Loucy (cell line): ENCODE measurements at regions not wholly inside any gene's neighbourhood (a gene's known extent, or its start where the extent isn't known, plus 50 kb on each side); places are given as distances from the start of the nearest gene placed in this dataset.

Experiments used
- H2AFZ ChIP-seq: fragments of 200-600 bp; sonication (generic); 2 replicates; pipeline ENCODE4 v1.6.0; 2016; ENCODE audit warnings: antibody characterized with exemption, mild to moderate bottlenecking, low read length, moderate library complexity
- H3F3A ChIP-seq: fragments of 200-600 bp; 2 replicates; pipeline ENCODE4 v1.6.0; 2016; ENCODE audit warnings: antibody characterized with exemption, low read depth, mild to moderate bottlenecking
- H3K27me3 ChIP-seq: fragments of 200-600 bp; sonication (generic); 2 replicates; pipeline ENCODE4 v1.6.1; 2014; ENCODE audit warnings: low read length, mild to moderate bottlenecking; ENCODE audit not compliant: insufficient read depth, poor library complexity, severe bottlenecking
- H3K36me3 ChIP-seq: fragments of 200-600 bp; sonication (generic); 2 replicates; pipeline ENCODE4 v1.6.1; 2016; ENCODE audit warnings: low read length; ENCODE audit not compliant: insufficient read depth
- H3K4me1 ChIP-seq: fragments of 200-600 bp; sonication (generic); 2 replicates; pipeline ENCODE4 v1.5.1; 2014; ENCODE audit warnings: low read length, mild to moderate bottlenecking; ENCODE audit not compliant: insufficient read depth, poor library complexity, severe bottlenecking
- H3K4me2 ChIP-seq: fragments of 200-600 bp; sonication (generic); 2 replicates; pipeline ENCODE4 v1.6.0; 2014; ENCODE audit warnings: antibody characterized with exemption, low read length, low read depth, mild to moderate bottlenecking; ENCODE audit not compliant: poor library complexity, severe bottlenecking
- H3K4me3 ChIP-seq: fragments of 200-600 bp; sonication (generic); 2 replicates; pipeline ENCODE4 v1.5.1; 2014; ENCODE audit warnings: low read length, mild to moderate bottlenecking, mixed read lengths; ENCODE audit not compliant: poor library complexity, severe bottlenecking
- H3K79me2 ChIP-seq: fragments of 200-600 bp; sonication (generic); 2 replicates; pipeline ENCODE4 v1.6.1; 2014; ENCODE audit warnings: low read length; ENCODE audit not compliant: insufficient read depth
- H3K9ac ChIP-seq: fragments of 200-600 bp; sonication (generic); 2 replicates; pipeline ENCODE4 v1.6.0; 2014; ENCODE audit warnings: mild to moderate bottlenecking, low read depth, low read length, moderate library complexity; ENCODE audit not compliant: poor library complexity, severe bottlenecking
- H3K9me2 ChIP-seq: fragments of 200-600 bp; sonication (generic); replicated peaks from 2 replicates; pipeline ENCODE4 v1.6.1; 2016; ENCODE audit warnings: low read depth, low read length, mixed read lengths
- H3K9me3 ChIP-seq: fragments of 200-600 bp; sonication (generic); 2 replicates; pipeline ENCODE4 v1.6.1; 2014; ENCODE audit warnings: mild to moderate bottlenecking, antibody characterized with exemption, low read length, low read depth; ENCODE audit not compliant: insufficient read depth
- H4K20me1 ChIP-seq: fragments of 200-600 bp; sonication (generic); 2 replicates; pipeline ENCODE4 v1.6.0; 2014; ENCODE audit warnings: antibody characterized with exemption, low read length, mild to moderate bottlenecking; ENCODE audit not compliant: insufficient read depth, poor library complexity, severe bottlenecking
- CTCF ChIP-seq: fragments of 200-600 bp; sonication (generic); conservative IDR thresholded peaks from 2 replicates; pipeline ENCODE4 v1.5.1; 2014; ENCODE audit warnings: mild to moderate bottlenecking, antibody characterized with exemption, low read length
- EZH2phosphoT487 ChIP-seq: fragments of 200-600 bp; IDR thresholded peaks from 2 replicates; pipeline ENCODE4 v1.6.1; 2018; ENCODE audit warnings: antibody characterized with exemption, mild to moderate bottlenecking, moderate library complexity, borderline replicate concordance

DNA sequence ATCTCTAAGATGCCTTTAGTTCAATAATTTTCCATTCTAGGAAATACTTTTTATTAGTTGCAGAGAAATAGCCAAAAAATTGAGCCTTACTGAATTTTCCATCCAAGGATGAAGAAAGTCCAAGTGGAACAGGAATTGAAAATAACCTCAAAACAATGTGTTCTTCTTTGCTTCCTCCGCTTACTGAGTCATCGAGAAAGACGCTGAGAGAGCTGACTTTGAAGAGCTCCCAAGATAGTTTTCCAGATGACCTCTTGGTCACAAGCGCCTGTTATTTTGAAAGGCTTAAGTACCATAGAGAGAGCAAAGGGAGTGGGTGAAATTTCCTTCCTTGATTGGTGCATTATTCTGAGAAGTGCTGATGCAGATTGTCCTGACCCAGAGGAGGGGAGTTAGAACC, 253.5 kb upstream of the ATP10B start:
- Histone ChIP-seq H2AFZ (no peak overlapping the region), H3K9me2 (no peaks in the 10 kb centered on the region), H4K20me1 (no peaks in the 10 kb centered on the region), H3K27me3 (no peaks in the 10 kb centered on the region), H3F3A (no peaks in the 10 kb centered on the region), H3K36me3 (no peaks in the 10 kb centered on the region), H3K4me3 (no peak overlapping the region), H3K4me1 (no peaks in the 10 kb centered on the region), H3K9ac (no peak overlapping the region), H3K79me2 (no peaks in the 10 kb centered on the region), H3K4me2 (no peak overlapping the region), H3K9me3 (no peaks in the 10 kb centered on the region)
- TF ChIP-seq CTCF (no peak), EZH2phosphoT487 (no peak)

- Histone ChIP-seq H3K9me3 (no peaks in the 10 kb centered on the region), H3K36me3 (no peaks in the 10 kb centered on the region), H2AFZ (no peak overlapping the region), H3K79me2 (no peaks in the 10 kb centered on the region), H4K20me1 (no peaks in the 10 kb centered on the region), H3K4me2 (no peak overlapping the region), H3K27me3 (no peaks in the 10 kb centered on the region), H3F3A (no peaks in the 10 kb centered on the region), H3K4me3 (no peak overlapping the region), H3K4me1 (no peaks in the 10 kb centered on the region), H3K9ac (no peak overlapping the region), H3K9me2 (no peaks in the 10 kb centered on the region)
- TF ChIP-seq CTCF (no peak), EZH2phosphoT487 (no peak)
Observed at GRCh38 chr5:161098516-161098915, 246.5 kb upstream of the ATP10B start.

DNA sequence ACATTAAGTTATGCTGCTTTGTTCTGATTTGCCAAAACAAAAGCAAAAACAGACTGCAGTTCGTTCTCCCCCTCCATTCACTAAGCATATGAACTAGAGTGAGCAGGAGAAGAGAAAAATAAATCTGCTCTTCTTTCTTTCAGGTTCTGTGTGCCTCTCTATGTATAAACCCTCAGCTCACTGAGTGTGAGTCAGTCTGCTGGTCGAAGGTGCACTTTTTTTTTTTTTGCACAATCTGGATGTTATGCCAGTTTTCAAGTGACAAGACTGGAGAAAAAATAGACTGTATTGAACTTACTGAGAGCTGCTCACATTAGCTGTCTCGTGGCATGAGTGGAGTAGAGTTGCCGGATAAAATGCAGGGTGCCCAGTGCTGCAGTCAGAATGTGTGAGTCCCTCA, 244.6 kb upstream of the ATP10B start:
- Histone ChIP-seq H3K4me3 (no peak overlapping the region), H3K4me2 (no peak overlapping the region), H3K79me2 (no peaks in the 10 kb centered on the region), H3K27me3 (no peaks in the 10 kb centered on the region), H3K9me2 (no peaks in the 10 kb centered on the region), H3K9me3 (no peaks in the 10 kb centered on the region), H4K20me1 (no peaks in the 10 kb centered on the region), H3K36me3 (no peaks in the 10 kb centered on the region), H3K4me1 (no peaks in the 10 kb centered on the region), H3K9ac (no peak overlapping the region), H3F3A (no peaks in the 10 kb centered on the region), H2AFZ (no peak overlapping the region)
- TF ChIP-seq EZH2phosphoT487 (no peak), CTCF (no peak)
